ACHN (cell line): ENCODE measurements at regions not wholly inside any gene's neighbourhood (a gene's known extent, or its start where the extent isn't known, plus 50 kb on each side); places are given as distances from the start of the nearest gene placed in this dataset.
A peak's percentile ranks its signal among the peaks of the same experiment; 100 is the strongest.

ENCODE experiments used
- DNase-seq: peaks from one replicate; pipeline ENCODE4 v3.0.0-alpha.2; 2015
- in situ Hi-C: cut with HindIII; loops from 2 replicates; pipeline ENCODE4 v1.10.0; 2017; ENCODE audit warnings: low sequenced_read_pairs, low pct_ligation_motif_present, low pct_unique_long_range_greater_than_20kb

GRCh38 chr9:22257026-22257816 is 189.4 kb upstream of the DMRTA1 start:
- in situ Hi-C loops = no loop called here
- no peak for DNase-seq

- no peak for DNase-seq
- in situ Hi-C loops = no loop called here
Measured at GRCh38 chr9:22265038-22265437, 181.6 kb upstream of the DMRTA1 start.

GRCh38 chr9:22265534-22265933 is 181.1 kb upstream of the DMRTA1 start:
- in situ Hi-C loops = no loop called here
- DNase-seq = no peak

- no peak for DNase-seq
- in situ Hi-C loops = no loop called here
Measured at GRCh38 chr9:22274477-22274876, 172.1 kb upstream of the DMRTA1 start.

GRCh38 chr9:22278426-22278825 is 168.2 kb upstream of the DMRTA1 start:
- in situ Hi-C loops = no loop called here

GRCh38 chr9:22279636-22280035 is 167.0 kb upstream of the DMRTA1 start:
- DNase-seq = no peak
- in situ Hi-C loops = no loop called here

More at GRCh38 chr9:22278426-22278825, 168.2 kb upstream of the DMRTA1 start:
- DNase-seq = no peak

- in situ Hi-C loops = no loop called here
- no peak for DNase-seq
Measured at GRCh38 chr9:22285066-22285465, 161.6 kb upstream of the DMRTA1 start.

GRCh38 chr9:22286661-22287060 is 160.0 kb upstream of the DMRTA1 start:
- no peak for DNase-seq
- in situ Hi-C loops = no loop called here

GRCh38 chr9:22288661-22289060 is 158.0 kb upstream of the DMRTA1 start:
- in situ Hi-C loops = no loop called here

GRCh38 chr9:22307013-22307711 is 139.5 kb upstream of the DMRTA1 start:
- in situ Hi-C loops = loop anchor here (25.0 kb wide), 1 partner anchor 130 kb away; the partner anchor contains the start of gene DMRTA1
- DNase-seq = peak; percentile 76

More at GRCh38 chr9:22288661-22289060, 158.0 kb upstream of the DMRTA1 start:
- no peak for DNase-seq

- in situ Hi-C loops = loop anchor here (25.0 kb wide), 1 partner anchor 129 kb away; the partner anchor contains the start of gene DMRTA1
- peak; percentile 64 for DNase-seq
Measured at GRCh38 chr9:22308177-22308576, 138.4 kb upstream of the DMRTA1 start.

GRCh38 chr9:22316645-22317044 is 130.0 kb upstream of the DMRTA1 start:
- DNase-seq = no peak
- in situ Hi-C loops = loop anchor here (25.0 kb wide), 1 partner anchor 121 kb away; the partner anchor contains the start of gene DMRTA1

GRCh38 chr9:22331533-22331932 is 115.1 kb upstream of the DMRTA1 start:
- in situ Hi-C loops = no loop called here
- DNase-seq = no peak

- DNase-seq = no peak
- in situ Hi-C loops = no loop called here
Measured at GRCh38 chr9:22332202-22332601, 114.4 kb upstream of the DMRTA1 start.

GRCh38 chr9:22337261-22337660 is 109.4 kb upstream of the DMRTA1 start:
- in situ Hi-C loops = no loop called here
- DNase-seq = no peak

GRCh38 chr9:22342491-22343217 is 104.0 kb upstream of the DMRTA1 start:
- in situ Hi-C loops = no loop called here
- DNase-seq = peak; percentile 71

- in situ Hi-C loops = no loop called here
- DNase-seq = no peak
Measured at GRCh38 chr9:22343218-22343611, 103.4 kb upstream of the DMRTA1 start.

GRCh38 chr9:22354699-22355384 is 91.8 kb upstream of the DMRTA1 start:
- no peak for DNase-seq
- in situ Hi-C loops = no loop called here

- no peak for DNase-seq
- in situ Hi-C loops = no loop called here
Measured at GRCh38 chr9:22356985-22357384, 89.6 kb upstream of the DMRTA1 start.
